Psoas muscle (tissue), 7 donors: ENCODE measurements at regions not wholly inside any gene's neighbourhood (a gene's known extent, or its start where the extent isn't known, plus 50 kb on each side); places are given as distances from the start of the nearest gene placed in this dataset.

Experiments
- ATAC-seq, 4 donors: fragments of 200-7000 bp; cut with Tn5 transposase; one replicate each; pipeline ENCODE4 v1.9.1; 2020; ENCODE audit warnings: moderate library complexity in 3 of 4, mild to moderate bottlenecking in 2 of 4
- DNase-seq, 2 donors: peaks; one replicate each; pipeline ENCODE4 v3.0.0-alpha.2; 2020
- H3K27ac ChIP-seq: fragments of 200-600 bp; one replicate; pipeline ENCODE4 v1.8.0; 2022
- H3K27me3 ChIP-seq, 3 donors: fragments of 200-600 bp in 1 of 3; one replicate each; pipeline versions ENCODE4 v1.6.1 to v1.8.0; 2013 to 2022; ENCODE audit warnings: low read length in 2 of 3, mild to moderate bottlenecking in 2 of 3, moderate library complexity in 1 of 3; ENCODE audit not compliant: insufficient read depth in 3 of 3
- H3K36me3 ChIP-seq, 2 donors: fragments of 200-600 bp in 1 of 2; one replicate each; pipeline versions ENCODE4 v1.6.1 to v1.8.0; 2013 to 2022; ENCODE audit warnings: low read depth in 1 of 2, mild to moderate bottlenecking in 1 of 2, moderate library complexity in 1 of 2; ENCODE audit not compliant: insufficient read depth in 1 of 2
- H3K4me1 ChIP-seq: fragments of 200-600 bp; one replicate; pipeline ENCODE4 v1.8.0; 2022
- H3K4me3 ChIP-seq: fragments of 200-600 bp; one replicate; pipeline ENCODE4 v1.8.0; 2022; ENCODE audit warnings: mild to moderate bottlenecking
- H3K9me3 ChIP-seq: fragments of 200-600 bp; one replicate; pipeline ENCODE4 v1.8.0; 2022
- WGBS, 3 donors: extraction: QIAGEN DNeasy Blood & Tissue Kit; methylation state at CpG; one replicate each; pipeline versions ENCODE4 v1.1.6 to v1.1.7; 2013; 5-methylcytosine and 5-hydroxymethylcytosine counted together
- intact Hi-C, 2 donors: fragments of 100-400 bp; cut with DNase I; formaldehyde crosslinking; loops; one replicate each; pipeline versions ENCODE4 v1.11.0 to v1.14.2; 2022
- TF ChIP-seq, protein P1 (sequence below): fragments of 200-600 bp; IDR thresholded peaks from one replicate; pipeline ENCODE4 v1.8.0; 2022; ENCODE audit warnings: antibody characterized with exemption
- donor health status: healthy with polysubstance abuse.
- donor health status: DM: no; HTN: no; CAD: no; lungs with moderate emphysema.
- donor health status: Bipolar disorder and iron deficiency.
- donor health status: healthy.
- donor health status: DM: yes; HTN: yes; CAD: no.
- donor health status: DM: no; HTN: no; CAD: no.
- donor health status: DM: yes; HTN: yes; CAD: no.

- Histone ChIP-seq H3K4me1 (no peaks in the 10 kb centered on the region), H3K27me3 (no peaks in the 10 kb centered on the region), H3K9me3 (no peaks in the 10 kb centered on the region), H3K4me3 (no peak overlapping the region), H3K27ac (no peak overlapping the region), H3K36me3 (no peaks in the 10 kb centered on the region)
- ATAC-seq (no peak), DNase-seq (no peak)
- intact Hi-C loops: no loop called here
- WGBS, 3 donors: 65 to 73% (median 67%) methylated on average over 5 of the region's 5 CpGs
- TF ChIP-seq, protein P1, sequence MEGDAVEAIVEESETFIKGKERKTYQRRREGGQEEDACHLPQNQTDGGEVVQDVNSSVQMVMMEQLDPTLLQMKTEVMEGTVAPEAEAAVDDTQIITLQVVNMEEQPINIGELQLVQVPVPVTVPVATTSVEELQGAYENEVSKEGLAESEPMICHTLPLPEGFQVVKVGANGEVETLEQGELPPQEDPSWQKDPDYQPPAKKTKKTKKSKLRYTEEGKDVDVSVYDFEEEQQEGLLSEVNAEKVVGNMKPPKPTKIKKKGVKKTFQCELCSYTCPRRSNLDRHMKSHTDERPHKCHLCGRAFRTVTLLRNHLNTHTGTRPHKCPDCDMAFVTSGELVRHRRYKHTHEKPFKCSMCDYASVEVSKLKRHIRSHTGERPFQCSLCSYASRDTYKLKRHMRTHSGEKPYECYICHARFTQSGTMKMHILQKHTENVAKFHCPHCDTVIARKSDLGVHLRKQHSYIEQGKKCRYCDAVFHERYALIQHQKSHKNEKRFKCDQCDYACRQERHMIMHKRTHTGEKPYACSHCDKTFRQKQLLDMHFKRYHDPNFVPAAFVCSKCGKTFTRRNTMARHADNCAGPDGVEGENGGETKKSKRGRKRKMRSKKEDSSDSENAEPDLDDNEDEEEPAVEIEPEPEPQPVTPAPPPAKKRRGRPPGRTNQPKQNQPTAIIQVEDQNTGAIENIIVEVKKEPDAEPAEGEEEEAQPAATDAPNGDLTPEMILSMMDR: no peak
These were observed 547.1 kb upstream of the USP15 start for GRCh38 chr12:61713121-61713520.

GRCh38 chr12:61717986-61718385, 542.2 kb upstream of the USP15 start:
- intact Hi-C loops: no loop called here
- no peak overlapping the region for H3K4me3 ChIP-seq
- TF ChIP-seq, protein P1: no peak
- H3K9me3 ChIP-seq: no peaks in the 10 kb centered on the region
- H3K4me1 ChIP-seq: no peaks in the 10 kb centered on the region
- no peaks in the 10 kb centered on the region for H3K27me3 ChIP-seq
- no peaks in the 10 kb centered on the region for H3K36me3 ChIP-seq
- no peak overlapping the region for H3K27ac ChIP-seq
- 43 to 76% (median 69%) methylated on average over 4 of the region's 4 CpGs for WGBS, 3 donors
- DNase-seq (no peak), ATAC-seq (no peak)

GRCh38 chr12:61739925-61740324, 520.3 kb upstream of the USP15 start:
- intact Hi-C loops: no loop called here

DNA sequence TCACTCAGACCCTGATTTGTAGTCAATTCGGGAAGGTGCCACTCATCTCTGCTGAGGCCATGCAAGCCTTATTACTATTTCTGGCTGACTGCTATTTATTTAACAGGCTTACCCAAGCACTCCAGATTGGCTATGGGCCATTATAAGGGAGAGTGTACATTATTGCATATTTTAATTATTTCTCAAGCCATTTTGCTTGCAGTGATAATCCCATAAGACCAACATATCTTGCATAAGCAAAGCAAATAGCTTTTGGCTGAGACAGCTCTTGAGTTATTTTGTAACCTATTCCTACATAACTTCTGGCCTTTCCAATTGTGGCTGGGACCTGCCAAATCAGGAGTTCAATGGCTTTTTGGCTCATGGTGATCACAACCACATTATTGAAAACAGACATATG, 509.6 kb upstream of the USP15 start:
- no peaks in the 10 kb centered on the region for H3K27me3 ChIP-seq
- DNase-seq: no peak
- TF ChIP-seq, protein P1: no peak
- H3K9me3 ChIP-seq: no peaks in the 10 kb centered on the region
- no peak overlapping the region for H3K4me3 ChIP-seq
- H3K27ac ChIP-seq: no peak overlapping the region
- no peak for ATAC-seq
- H3K4me1 ChIP-seq: no peaks in the 10 kb centered on the region
- intact Hi-C loops: no loop called here
- no peaks in the 10 kb centered on the region for H3K36me3 ChIP-seq
- 68 to 84% (median 82%) methylated on average over 1 of the region's 1 CpG for WGBS, 3 donors

More at GRCh38 chr12:61739925-61740324, 520.3 kb upstream of the USP15 start:
- no peaks in the 10 kb centered on the region for H3K4me1 ChIP-seq
- WGBS, 3 donors: 53 to 58% (median 54%) methylated on average over 1 of the region's 1 CpG
- H3K27ac ChIP-seq: no peak overlapping the region
- no peaks in the 10 kb centered on the region for H3K36me3 ChIP-seq
- DNase-seq (no peak), ATAC-seq (no peak)
- H3K27me3 ChIP-seq: no peaks in the 10 kb centered on the region
- H3K4me3 ChIP-seq: no peak overlapping the region
- H3K9me3 ChIP-seq: no peaks in the 10 kb centered on the region
- TF ChIP-seq, protein P1: no peak

DNA sequence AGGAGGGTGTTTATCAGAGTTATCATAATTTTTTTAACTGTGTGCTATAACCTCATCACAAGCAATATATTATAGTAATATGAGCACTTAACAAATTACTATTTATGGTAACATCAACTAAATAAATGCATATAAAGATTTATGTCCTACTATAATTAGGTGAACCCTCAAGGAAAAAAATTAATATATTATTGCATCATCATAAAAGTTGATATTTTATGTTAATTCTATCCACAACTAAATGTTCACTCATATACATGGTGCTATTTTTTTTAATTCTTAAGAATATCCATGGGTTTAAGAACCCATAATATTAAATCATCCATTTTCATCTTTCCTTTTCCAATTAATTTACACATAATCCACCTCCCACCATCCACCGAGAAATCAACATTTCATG, 506.0 kb upstream of the USP15 start:
- DNase-seq (no peak), ATAC-seq (no peak)
- no peaks in the 10 kb centered on the region for H3K36me3 ChIP-seq
- no peaks in the 10 kb centered on the region for H3K9me3 ChIP-seq
- 96 to 98% (median 97%) methylated on average over 1 of the region's 1 CpG for WGBS, 3 donors
- TF ChIP-seq, protein P1: no peak
- intact Hi-C loops: no loop called here
- no peaks in the 10 kb centered on the region for H3K27me3 ChIP-seq
- no peaks in the 10 kb centered on the region for H3K4me1 ChIP-seq
- H3K27ac ChIP-seq: no peak overlapping the region
- no peak overlapping the region for H3K4me3 ChIP-seq
